Hepatocyte (in vitro differentiated cells): ENCODE measurements at regions not wholly inside any gene's neighbourhood (a gene's known extent, or its start where the extent isn't known, plus 50 kb on each side); places are given as distances from the start of the nearest gene placed in this dataset.

ENCODE experiments used
- DNase-seq: peaks from one replicate; pipeline ENCODE4 v3.0.0-alpha.2; 2016; ENCODE audit warnings: low spot score
- H2AFZ ChIP-seq: fragments of 200-600 bp; sonication (generic); 2 replicates; pipeline ENCODE4 v1.6.0; 2016; ENCODE audit warnings: antibody characterized with exemption, mild to moderate bottlenecking
- H3K27ac ChIP-seq: fragments of 200-600 bp; sonication (generic); 2 replicates; pipeline ENCODE4 v1.5.1; 2016; ENCODE audit warnings: mild to moderate bottlenecking
- H3K27me3 ChIP-seq: fragments of 200-600 bp; sonication (generic); 2 replicates; pipeline ENCODE4 v1.6.1; 2016
- H3K36me3 ChIP-seq: fragments of 200-600 bp; sonication (generic); replicated peaks from 2 replicates; pipeline ENCODE4 v1.5.1; 2016; ENCODE audit warnings: low read depth; ENCODE audit not compliant: insufficient read depth
- H3K4me1 ChIP-seq: fragments of 200-600 bp; sonication (generic); 2 replicates; pipeline ENCODE4 v1.5.1; 2016; ENCODE audit warnings: mild to moderate bottlenecking, moderate library complexity; ENCODE audit not compliant: insufficient read depth
- H3K4me2 ChIP-seq: fragments of 200-600 bp; sonication (generic); 2 replicates; pipeline ENCODE4 v1.6.0; 2016
- H3K4me3 ChIP-seq: fragments of 200-600 bp; sonication (generic); 2 replicates; pipeline ENCODE4 v1.5.1; 2016; ENCODE audit warnings: mild to moderate bottlenecking
- H3K79me2 ChIP-seq: fragments of 200-600 bp; sonication (generic); 2 replicates; pipeline ENCODE4 v1.6.0; 2017; ENCODE audit warnings: mild to moderate bottlenecking
- H3K9me2 ChIP-seq: fragments of 200-600 bp; sonication (generic); replicated peaks from 2 replicates; pipeline ENCODE4 v1.6.0; 2017; ENCODE audit warnings: mild to moderate bottlenecking; ENCODE audit not compliant: insufficient read depth
- H3K9me3 ChIP-seq: fragments of 200-600 bp; sonication (generic); 2 replicates; pipeline ENCODE4 v1.5.1; 2016; ENCODE audit warnings: low read depth, mild to moderate bottlenecking
- H4K20me1 ChIP-seq: fragments of 200-600 bp; sonication (generic); 2 replicates; pipeline ENCODE4 v1.6.0; 2016; ENCODE audit warnings: mild to moderate bottlenecking; ENCODE audit not compliant: insufficient read depth, poor library complexity, severe bottlenecking
- EZH2 ChIP-seq: fragments of 200-600 bp; sonication (generic); IDR thresholded peaks from 2 replicates; pipeline ENCODE4 v1.6.1; 2016; ENCODE audit warnings: antibody characterized with exemption, mild to moderate bottlenecking, borderline replicate concordance
- EZH2phosphoT487 ChIP-seq: fragments of 200-600 bp; sonication (generic); IDR thresholded peaks from one replicate; pipeline ENCODE4 v1.6.1; 2018; ENCODE audit warnings: antibody characterized with exemption, mild to moderate bottlenecking, low read depth, moderate library complexity; ENCODE audit not compliant: unreplicated experiment, severe bottlenecking
- WGBS: methylation state at CpG from one replicate; pipeline ENCODE4 v1.1.6; 2016; ENCODE audit warnings: low lambda C conversion rate; ENCODE audit errors: missing lambda C conversion rate; 5-methylcytosine and 5-hydroxymethylcytosine counted together
- TF ChIP-seq, protein P1 (sequence below): fragments of 200-600 bp; sonication (generic); IDR thresholded peaks from 2 replicates; pipeline ENCODE4 v1.5.1; 2016; ENCODE audit warnings: antibody characterized with exemption, mild to moderate bottlenecking; ENCODE audit not compliant: poor library complexity

DNA sequence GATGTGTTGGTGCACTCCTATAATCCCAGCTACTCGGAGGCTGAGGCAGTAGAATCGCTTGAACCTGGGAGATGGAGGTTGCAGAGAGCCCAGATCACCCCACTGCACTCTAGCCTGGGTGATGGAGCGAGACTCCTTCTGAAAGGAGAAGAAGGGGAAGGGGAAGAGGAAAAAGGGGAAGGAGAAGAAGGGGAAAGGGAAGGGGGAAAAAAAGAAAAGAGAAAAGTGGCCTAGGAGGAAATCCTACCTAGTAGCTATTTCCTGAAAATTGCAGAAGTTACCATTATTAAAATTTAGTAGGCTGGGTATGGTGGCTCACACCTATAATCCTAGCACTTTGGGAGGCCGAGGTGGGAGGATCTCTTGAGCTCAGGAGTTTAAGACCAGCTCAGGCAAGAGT lies 67.4 kb downstream of the ARRDC3 start:
- no peak overlapping the region for H3K4me3 ChIP-seq
- no peaks in the 10 kb centered on the region for H3K9me3 ChIP-seq
- H3K4me1 ChIP-seq = peaks cover 18% of the 10 kb centered on the region
- WGBS = 95% methylated on average over 4 of the region's 4 CpGs
- no peaks in the 10 kb centered on the region for H4K20me1 ChIP-seq
- no peak overlapping the region for H3K4me2 ChIP-seq
- H2AFZ ChIP-seq = no peak overlapping the region
- no peaks in the 10 kb centered on the region for H3K36me3 ChIP-seq
- no peaks in the 10 kb centered on the region for H3K27me3 ChIP-seq
- no peaks in the 10 kb centered on the region for H3K79me2 ChIP-seq
- no peak for TF ChIP-seq EZH2
- TF ChIP-seq EZH2phosphoT487 = no peak
- no peaks in the 10 kb centered on the region for H3K9me2 ChIP-seq
- DNase-seq = no peak
- H3K27ac ChIP-seq = no peak overlapping the region

DNA sequence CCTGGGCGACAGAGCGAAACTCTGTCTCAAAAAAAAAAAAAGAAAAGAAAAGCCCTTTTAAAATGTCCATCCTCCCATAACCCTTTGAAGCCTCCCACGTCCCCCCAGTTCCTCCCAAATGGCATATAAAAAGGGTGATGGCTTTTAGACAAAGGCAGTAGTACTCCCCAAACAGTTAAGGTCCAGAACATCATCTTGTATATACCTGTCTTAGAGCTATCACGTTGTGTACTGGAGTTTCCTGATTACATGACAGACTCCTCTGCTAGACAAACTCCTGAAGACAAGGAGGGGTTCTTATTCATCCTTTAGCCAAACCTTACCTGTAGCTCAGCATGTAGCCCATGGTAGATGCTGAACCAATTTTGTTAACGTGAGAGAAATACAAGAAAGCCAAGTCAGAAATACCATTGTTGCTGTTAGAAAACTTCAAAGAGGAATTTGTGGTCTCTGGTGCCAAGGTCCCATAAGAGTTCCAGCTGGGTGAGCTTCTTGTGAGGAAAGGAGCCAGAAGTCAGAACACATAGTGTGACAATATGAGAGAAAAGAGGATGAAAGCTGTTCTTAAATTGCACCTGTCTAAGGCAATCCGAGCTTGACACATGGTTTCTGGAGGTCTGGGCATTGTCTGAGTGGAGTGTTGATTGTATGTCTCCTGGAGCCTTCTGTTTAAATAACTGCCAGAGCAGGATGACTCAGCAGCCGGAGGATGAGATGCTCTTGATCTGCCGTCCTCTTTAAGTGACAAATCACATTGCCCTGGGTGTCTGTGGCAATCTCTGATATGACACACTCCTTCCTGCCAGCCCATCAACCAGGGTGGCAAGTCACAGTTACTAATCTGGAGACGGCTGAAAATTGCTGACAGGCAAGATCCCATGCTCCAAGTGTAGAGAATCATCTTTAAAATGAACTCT lies 69.1 kb downstream of the ARRDC3 start:
- H3K4me2 ChIP-seq = no peak overlapping the region

DNA sequence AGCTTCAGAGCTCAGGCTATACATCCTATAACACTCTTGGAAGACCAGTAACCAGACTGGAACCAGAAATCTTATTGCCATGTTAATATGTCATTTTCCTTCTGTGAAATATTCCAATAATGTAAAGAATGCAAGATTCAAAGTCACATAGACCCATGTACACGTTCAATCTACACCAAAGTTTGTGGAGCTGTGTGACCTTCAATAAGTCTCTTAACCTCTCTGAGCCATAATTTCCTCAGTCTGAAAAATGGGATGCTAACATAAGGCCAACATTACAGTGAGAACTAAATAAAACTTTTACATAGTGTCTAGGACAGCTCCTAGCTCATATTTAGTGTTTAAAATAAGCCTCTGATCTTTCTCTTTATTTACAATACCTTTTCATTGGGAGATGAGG lies 70.4 kb downstream of the ARRDC3 start:
- H3K4me3 ChIP-seq = no peak overlapping the region
- H3K4me1 ChIP-seq = peaks cover 18% of the 10 kb centered on the region
- no peaks in the 10 kb centered on the region for H4K20me1 ChIP-seq
- H2AFZ ChIP-seq = no peak overlapping the region
- peak overlapping the region; percentile 67 for H3K27ac ChIP-seq
- DNase-seq = no peak
- H3K79me2 ChIP-seq = no peaks in the 10 kb centered on the region
- H3K27me3 ChIP-seq = no peaks in the 10 kb centered on the region
- no peaks in the 10 kb centered on the region for H3K9me3 ChIP-seq
- H3K9me2 ChIP-seq = no peaks in the 10 kb centered on the region
- no peaks in the 10 kb centered on the region for H3K36me3 ChIP-seq
- TF ChIP-seq, protein P1, sequence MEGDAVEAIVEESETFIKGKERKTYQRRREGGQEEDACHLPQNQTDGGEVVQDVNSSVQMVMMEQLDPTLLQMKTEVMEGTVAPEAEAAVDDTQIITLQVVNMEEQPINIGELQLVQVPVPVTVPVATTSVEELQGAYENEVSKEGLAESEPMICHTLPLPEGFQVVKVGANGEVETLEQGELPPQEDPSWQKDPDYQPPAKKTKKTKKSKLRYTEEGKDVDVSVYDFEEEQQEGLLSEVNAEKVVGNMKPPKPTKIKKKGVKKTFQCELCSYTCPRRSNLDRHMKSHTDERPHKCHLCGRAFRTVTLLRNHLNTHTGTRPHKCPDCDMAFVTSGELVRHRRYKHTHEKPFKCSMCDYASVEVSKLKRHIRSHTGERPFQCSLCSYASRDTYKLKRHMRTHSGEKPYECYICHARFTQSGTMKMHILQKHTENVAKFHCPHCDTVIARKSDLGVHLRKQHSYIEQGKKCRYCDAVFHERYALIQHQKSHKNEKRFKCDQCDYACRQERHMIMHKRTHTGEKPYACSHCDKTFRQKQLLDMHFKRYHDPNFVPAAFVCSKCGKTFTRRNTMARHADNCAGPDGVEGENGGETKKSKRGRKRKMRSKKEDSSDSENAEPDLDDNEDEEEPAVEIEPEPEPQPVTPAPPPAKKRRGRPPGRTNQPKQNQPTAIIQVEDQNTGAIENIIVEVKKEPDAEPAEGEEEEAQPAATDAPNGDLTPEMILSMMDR = no peak
- TF ChIP-seq EZH2phosphoT487 (no peak), EZH2 (no peak)
- WGBS = 56% methylated on average over 1 of the region's 1 CpG
- H3K4me2 ChIP-seq = peak overlapping the region; percentile 25

More for the DNA sequence above, 69.1 kb downstream of the ARRDC3 start:
- no peak overlapping the region for H2AFZ ChIP-seq
- no peaks in the 10 kb centered on the region for H3K27me3 ChIP-seq
- 43% methylated on average over 9 of the region's 9 CpGs for WGBS
- no peak overlapping the region for H3K4me3 ChIP-seq
- H3K27ac ChIP-seq = peak overlapping the region; percentile 11
- H3K79me2 ChIP-seq = no peaks in the 10 kb centered on the region
- H3K4me1 ChIP-seq = peaks cover 18% of the 10 kb centered on the region
- TF ChIP-seq, protein P1 = no peak
- TF ChIP-seq EZH2 (no peak), EZH2phosphoT487 (no peak)
- DNase-seq = peak; percentile 83
- no peaks in the 10 kb centered on the region for H3K9me2 ChIP-seq
- no peaks in the 10 kb centered on the region for H4K20me1 ChIP-seq
- no peaks in the 10 kb centered on the region for H3K36me3 ChIP-seq
- H3K9me3 ChIP-seq = no peaks in the 10 kb centered on the region
